Activated B cell treated with CpG ODN at 0.5 μM for 24 hours (primary cell): ENCODE measurements at regions not wholly inside any gene's neighbourhood (a gene's known extent, or its start where the extent isn't known, plus 50 kb on each side); places are given as distances from the start of the nearest gene placed in this dataset.
"Not testable (repeated sequence)": the region's sequence is repeated elsewhere in the genome, so short reads cannot be mapped to it uniquely, and the experiment has no call there.

Experiments used
- ATAC-seq: fragments of 200-7000 bp; cut with Tn5 transposase; one replicate; pipeline ENCODE4 v1.10.0; 2021; ENCODE audit warnings: low read depth, mild to moderate bottlenecking, moderate library complexity
- CTCF ChIA-PET: fragments of 350-600 bp; sonication (Branson Sonifier 250); formaldehyde crosslinking; loops from one replicate; lab custom pipeline; 2021; ENCODE audit warnings: antibody characterized with exemption; lab: Charles Lee
- POLR2A ChIA-PET: fragments of 350-600 bp; sonication (Branson Sonifier 250); formaldehyde crosslinking; loops from one replicate; lab custom pipeline; 2021; ENCODE audit warnings: antibody characterized with exemption; lab: Charles Lee
- DNase-seq: peaks from one replicate; pipeline ENCODE4 v3.0.0; 2022
- H3K27ac Mint-ChIP-seq: one replicate; pipeline ENCODE4 v1.8.0; 2020; ENCODE audit warnings: mixed read lengths
- H3K27me3 Mint-ChIP-seq: one replicate; pipeline ENCODE4 v1.8.0; 2021; ENCODE audit warnings: mixed read lengths
- H3K36me3 Mint-ChIP-seq: one replicate; pipeline ENCODE4 v1.8.0; 2021; ENCODE audit warnings: low read depth, mixed read lengths
- H3K4me1 Mint-ChIP-seq: one replicate; pipeline ENCODE4 v1.8.0; 2021; ENCODE audit warnings: mixed read lengths
- H3K4me3 Mint-ChIP-seq: one replicate; pipeline ENCODE4 v1.8.0; 2020; ENCODE audit warnings: mild to moderate bottlenecking, mixed read lengths
- H3K9me3 Mint-ChIP-seq: one replicate; pipeline ENCODE4 v1.8.0; 2020; ENCODE audit warnings: mixed read lengths
- intact Hi-C: fragments of 100-400 bp; cut with micrococcal nuclease; formaldehyde crosslinking; loops from one replicate; pipeline ENCODE4 v1.15.1; 2024
- TF ChIP-seq, protein P1 (sequence below): fragments of 200-600 bp; IDR thresholded peaks from one replicate; pipeline ENCODE4 v1.8.0; 2022; ENCODE audit warnings: antibody characterized with exemption, mild to moderate bottlenecking

GRCh38 chr4:164239976-164240375 is 514.0 kb upstream of the SMIM31 start:
- Mint-ChIP-seq H3K9me3 (no peaks in the 10 kb centered on the region), H3K4me1 (no peaks in the 10 kb centered on the region), H3K27me3 (no peaks in the 10 kb centered on the region), H3K4me3 (no peak overlapping the region), H3K36me3 (no peaks in the 10 kb centered on the region), H3K27ac (no peak overlapping the region)
- TF ChIP-seq, protein P1, sequence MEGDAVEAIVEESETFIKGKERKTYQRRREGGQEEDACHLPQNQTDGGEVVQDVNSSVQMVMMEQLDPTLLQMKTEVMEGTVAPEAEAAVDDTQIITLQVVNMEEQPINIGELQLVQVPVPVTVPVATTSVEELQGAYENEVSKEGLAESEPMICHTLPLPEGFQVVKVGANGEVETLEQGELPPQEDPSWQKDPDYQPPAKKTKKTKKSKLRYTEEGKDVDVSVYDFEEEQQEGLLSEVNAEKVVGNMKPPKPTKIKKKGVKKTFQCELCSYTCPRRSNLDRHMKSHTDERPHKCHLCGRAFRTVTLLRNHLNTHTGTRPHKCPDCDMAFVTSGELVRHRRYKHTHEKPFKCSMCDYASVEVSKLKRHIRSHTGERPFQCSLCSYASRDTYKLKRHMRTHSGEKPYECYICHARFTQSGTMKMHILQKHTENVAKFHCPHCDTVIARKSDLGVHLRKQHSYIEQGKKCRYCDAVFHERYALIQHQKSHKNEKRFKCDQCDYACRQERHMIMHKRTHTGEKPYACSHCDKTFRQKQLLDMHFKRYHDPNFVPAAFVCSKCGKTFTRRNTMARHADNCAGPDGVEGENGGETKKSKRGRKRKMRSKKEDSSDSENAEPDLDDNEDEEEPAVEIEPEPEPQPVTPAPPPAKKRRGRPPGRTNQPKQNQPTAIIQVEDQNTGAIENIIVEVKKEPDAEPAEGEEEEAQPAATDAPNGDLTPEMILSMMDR = no peak
- no peak for ATAC-seq
- intact Hi-C loops = no loop called here
- POLR2A ChIA-PET = no interaction called here
- CTCF ChIA-PET = no interaction called here
- DNase-seq = no peak

GRCh38 chr4:164251257-164251656 is 502.7 kb upstream of the SMIM31 start:
- ChIA-PET CTCF (no interaction called here), POLR2A (no interaction called here)
- Mint-ChIP-seq H3K27ac (no peak overlapping the region), H3K4me3 (no peak overlapping the region), H3K27me3 (no peaks in the 10 kb centered on the region), H3K4me1 (no peaks in the 10 kb centered on the region), H3K36me3 (no peaks in the 10 kb centered on the region), H3K9me3 (no peaks in the 10 kb centered on the region)
- TF ChIP-seq, protein P1 = no peak
- no peak for ATAC-seq
- intact Hi-C loops = no loop called here
- DNase-seq = no peak

DNA sequence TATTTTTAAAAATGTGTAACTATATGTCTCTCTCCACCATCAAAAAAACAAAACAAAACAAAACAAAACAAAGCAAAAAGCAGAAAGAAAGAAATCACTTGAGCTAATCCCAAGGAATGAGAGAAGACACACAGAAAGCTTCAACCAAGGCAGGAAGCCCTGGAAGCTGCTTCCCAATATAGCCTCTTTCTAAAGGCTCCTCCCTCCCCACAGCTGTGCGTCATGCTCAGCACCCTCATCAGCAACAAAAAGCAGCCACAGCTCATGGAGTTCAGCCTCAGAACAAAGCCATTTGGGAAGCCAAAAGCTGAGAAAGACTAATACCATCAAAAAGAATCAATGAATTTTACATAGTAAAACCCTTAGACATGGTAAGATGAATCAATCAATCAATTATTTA is 501.6 kb upstream of the SMIM31 start:
- Mint-ChIP-seq H3K9me3 (no peaks in the 10 kb centered on the region), H3K4me3 (no peak overlapping the region), H3K27me3 (no peaks in the 10 kb centered on the region), H3K36me3 (no peaks in the 10 kb centered on the region), H3K4me1 (no peaks in the 10 kb centered on the region), H3K27ac (no peak overlapping the region)
- intact Hi-C loops = no loop called here
- CTCF ChIA-PET = no interaction called here
- no peak for DNase-seq
- POLR2A ChIA-PET = no interaction called here
- ATAC-seq = no peak
- TF ChIP-seq, protein P1 = no peak

- no peaks in the 10 kb centered on the region for H3K27me3 Mint-ChIP-seq
- TF ChIP-seq, protein P1 = no peak
- DNase-seq = no peak
- no peaks in the 10 kb centered on the region for H3K9me3 Mint-ChIP-seq
- no peak overlapping the region for H3K4me3 Mint-ChIP-seq
- POLR2A ChIA-PET = no interaction called here
- no peak overlapping the region for H3K27ac Mint-ChIP-seq
- CTCF ChIA-PET = no interaction called here
- intact Hi-C loops = no loop called here
- H3K4me1 Mint-ChIP-seq = no peaks in the 10 kb centered on the region
- H3K36me3 Mint-ChIP-seq = no peaks in the 10 kb centered on the region
- ATAC-seq = no peak
These were observed 492.1 kb upstream of the SMIM31 start for GRCh38 chr4:164261831-164262230.

DNA sequence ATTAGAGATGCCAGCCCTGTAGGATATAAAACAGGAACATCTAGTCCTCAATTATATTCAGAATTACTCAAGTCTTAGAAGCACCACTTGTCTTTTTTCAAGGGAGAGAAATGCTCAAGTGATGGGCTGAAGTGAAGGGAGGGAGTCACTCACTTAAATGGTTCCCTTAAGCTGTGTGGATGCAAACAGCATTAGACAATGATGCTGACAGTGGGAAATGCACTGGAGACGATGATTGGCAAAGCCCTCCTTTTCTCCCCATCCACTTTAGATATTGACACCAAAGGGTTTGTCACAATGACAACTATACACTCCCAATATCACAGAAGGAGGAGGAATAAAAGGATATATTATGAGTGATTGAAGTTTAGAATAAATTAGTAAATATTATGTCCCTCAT is 491.4 kb upstream of the SMIM31 start:
- CTCF ChIA-PET, ATAC-seq, POLR2A ChIA-PET, H3K4me1 Mint-ChIP-seq, H3K27me3 Mint-ChIP-seq, intact Hi-C loops, DNase-seq, H3K27ac Mint-ChIP-seq, H3K4me3 Mint-ChIP-seq, H3K9me3 Mint-ChIP-seq, H3K36me3 Mint-ChIP-seq: not testable (repeated sequence)

DNA sequence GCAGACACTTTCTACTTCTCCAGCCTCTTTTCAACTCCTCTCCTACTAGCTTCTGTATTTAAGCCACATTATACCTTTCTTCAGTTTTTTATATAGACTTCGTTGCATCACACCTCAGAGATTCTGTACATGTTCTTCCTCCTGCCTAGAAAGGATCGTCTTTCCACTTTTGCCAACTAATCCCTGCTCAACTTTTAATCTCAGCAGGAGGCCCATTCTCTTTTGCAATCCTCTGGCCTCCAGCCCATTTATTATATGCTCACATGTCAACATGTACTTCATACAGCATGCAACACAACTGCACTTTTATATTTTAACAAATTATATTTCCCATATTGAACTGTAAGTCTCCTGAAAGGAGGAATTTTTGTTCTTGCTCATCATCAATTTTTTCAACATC is 476.5 kb upstream of the SMIM31 start:
- intact Hi-C loops, H3K4me1 Mint-ChIP-seq, DNase-seq, H3K36me3 Mint-ChIP-seq, CTCF ChIA-PET, H3K27ac Mint-ChIP-seq, H3K4me3 Mint-ChIP-seq, H3K27me3 Mint-ChIP-seq, ATAC-seq, POLR2A ChIA-PET, H3K9me3 Mint-ChIP-seq: not testable (repeated sequence)
